WTC11 (cell line): ENCODE measurements at regions not wholly inside any gene's neighbourhood (a gene's known extent, or its start where the extent isn't known, plus 50 kb on each side); places are given as distances from the start of the nearest gene placed in this dataset.

Experiments used
- ATAC-seq: fragments of 200-7000 bp; cut with Tn5 transposase; 2 replicates; pipeline ENCODE4 v1.10.0; 2021; ENCODE audit warnings: mild to moderate bottlenecking, moderate library complexity
- CTCF ChIA-PET: fragments of 300-600 bp; sonication (Branson Sonifier 250); formaldehyde crosslinking; loops from one replicate; lab custom pipeline; 2021; ENCODE audit warnings: antibody characterized with exemption; lab: Charles Lee
- POLR2A ChIA-PET: fragments of 350-600 bp; sonication (Branson Sonifier 250); formaldehyde crosslinking; loops from one replicate; lab custom pipeline; 2021; ENCODE audit warnings: antibody characterized with exemption; lab: Charles Lee
- DNase-seq: peaks from one replicate; pipeline ENCODE4 v3.0.0; 2021; ENCODE audit warnings: low spot score
- H3K27ac Mint-ChIP-seq: 2 replicates; pipeline ENCODE4 v1.8.0; 2021; ENCODE audit warnings: mixed read lengths
- H3K27me3 Mint-ChIP-seq: 2 replicates; pipeline ENCODE4 v1.8.0; 2021; ENCODE audit warnings: low read depth, mild to moderate bottlenecking, moderate library complexity, mixed read lengths
- H3K36me3 Mint-ChIP-seq: 2 replicates; pipeline ENCODE4 v1.8.0; 2021; ENCODE audit warnings: mixed read lengths
- H3K4me1 Mint-ChIP-seq: 2 replicates; pipeline ENCODE4 v1.8.0; 2022; ENCODE audit warnings: mixed read lengths
- H3K4me3 Mint-ChIP-seq: 2 replicates; pipeline ENCODE4 v1.8.0; 2021; ENCODE audit warnings: mild to moderate bottlenecking, moderate library complexity, mixed read lengths
- H3K9me3 Mint-ChIP-seq: 2 replicates; pipeline ENCODE4 v1.8.0; 2021; ENCODE audit warnings: mixed read lengths
- ATF6 ChIP-seq: sonication (generic); formaldehyde crosslinking; IDR thresholded peaks from 2 replicates; pipeline ENCODE4 v1.8.1; 2023; ENCODE audit warnings: mild to moderate bottlenecking, missing genetic modification reagents
- CBFB ChIP-seq: sonication (generic); formaldehyde crosslinking; IDR thresholded peaks from 2 replicates; pipeline ENCODE4 v1.8.1; 2022; ENCODE audit warnings: mild to moderate bottlenecking, low read depth, missing genetic modification reagents
- ELF4 ChIP-seq: sonication (generic); formaldehyde crosslinking; IDR thresholded peaks from 2 replicates; pipeline ENCODE4 v1.8.1; 2022; ENCODE audit warnings: low read depth, mild to moderate bottlenecking, moderate library complexity, missing genetic modification reagents
- FOXK1 ChIP-seq: sonication (generic); formaldehyde crosslinking; IDR thresholded peaks from 2 replicates; pipeline ENCODE4 v1.8.0; 2022; ENCODE audit warnings: mild to moderate bottlenecking, moderate library complexity, missing genetic modification reagents
- HMGXB4 ChIP-seq: sonication (generic); formaldehyde crosslinking; IDR thresholded peaks from 2 replicates; pipeline ENCODE4 v1.8.1; 2023; ENCODE audit warnings: mild to moderate bottlenecking, moderate library complexity, missing genetic modification reagents
- JAZF1 ChIP-seq: fragments of 250-450 bp; sonication (Bioruptor Pico); IDR thresholded peaks from 2 replicates; pipeline ENCODE4 v1.9.0; 2021; ENCODE audit warnings: moderate library complexity, mild to moderate bottlenecking, inconsistent platforms
- KAT7 ChIP-seq: sonication (generic); formaldehyde crosslinking; IDR thresholded peaks from 2 replicates; pipeline ENCODE4 v1.8.1; 2023; ENCODE audit warnings: missing genetic modification reagents, mild to moderate bottlenecking, borderline replicate concordance
- MAX ChIP-seq: sonication (generic); formaldehyde crosslinking; IDR thresholded peaks from 2 replicates; pipeline ENCODE4 v1.8.0; 2022; ENCODE audit warnings: mild to moderate bottlenecking, missing genetic modification reagents
- MLX ChIP-seq: sonication (generic); formaldehyde crosslinking; IDR thresholded peaks from 2 replicates; pipeline ENCODE4 v1.8.1; 2023; ENCODE audit warnings: mild to moderate bottlenecking, missing genetic modification reagents, moderate library complexity
- MXD4 ChIP-seq: fragments of 250-450 bp; sonication (Bioruptor Pico); IDR thresholded peaks from 2 replicates; pipeline ENCODE4 v1.8.0; 2021; ENCODE audit warnings: mild to moderate bottlenecking, moderate library complexity, borderline replicate concordance
- NFATC4 ChIP-seq: fragments of 250-450 bp; sonication (Bioruptor Pico); IDR thresholded peaks from 2 replicates; pipeline ENCODE4 v1.9.0; 2021; ENCODE audit warnings: mild to moderate bottlenecking
- NR1H2 ChIP-seq: sonication (generic); formaldehyde crosslinking; IDR thresholded peaks from 2 replicates; pipeline ENCODE4 v1.9.0; 2021; ENCODE audit warnings: mild to moderate bottlenecking, moderate library complexity, missing genetic modification reagents
- OVOL2 ChIP-seq: fragments of 250-450 bp; sonication (Bioruptor Pico); IDR thresholded peaks from 2 replicates; pipeline ENCODE4 v1.9.0; 2021; ENCODE audit warnings: mild to moderate bottlenecking, borderline replicate concordance
- PRDM15 ChIP-seq: sonication (generic); formaldehyde crosslinking; IDR thresholded peaks from 2 replicates; pipeline ENCODE4 v1.8.0; 2022; ENCODE audit warnings: missing genetic modification reagents
- RELA ChIP-seq: sonication (generic); formaldehyde crosslinking; IDR thresholded peaks from 2 replicates; pipeline ENCODE4 v1.8.1; 2022; ENCODE audit warnings: missing genetic modification reagents, mild to moderate bottlenecking, borderline replicate concordance
- RORB ChIP-seq: fragments of 250-450 bp; sonication (Bioruptor Pico); IDR thresholded peaks from 2 replicates; pipeline ENCODE4 v1.9.0; 2021; ENCODE audit warnings: mild to moderate bottlenecking
- SMAD4 ChIP-seq: sonication (generic); formaldehyde crosslinking; IDR thresholded peaks from 2 replicates; pipeline ENCODE4 v1.8.0; 2022; ENCODE audit warnings: mild to moderate bottlenecking, missing genetic modification reagents
- ZBTB43 ChIP-seq: sonication (generic); formaldehyde crosslinking; IDR thresholded peaks from 2 replicates; pipeline ENCODE4 v1.8.1; 2023; ENCODE audit warnings: mild to moderate bottlenecking, missing genetic modification reagents
- ZNF281 ChIP-seq: sonication (generic); formaldehyde crosslinking; IDR thresholded peaks from 2 replicates; pipeline ENCODE4 v1.8.0; 2023; ENCODE audit warnings: mild to moderate bottlenecking, missing genetic modification reagents
- ZNF416 ChIP-seq: fragments of 250-450 bp; sonication (Bioruptor Pico); IDR thresholded peaks from 2 replicates; pipeline ENCODE4 v1.9.0; 2021; ENCODE audit warnings: mild to moderate bottlenecking, inconsistent platforms
- ZNF423 ChIP-seq: fragments of 250-450 bp; sonication (Bioruptor Pico); IDR thresholded peaks from 2 replicates; pipeline ENCODE4 v2.1.2; 2022; ENCODE audit warnings: mild to moderate bottlenecking, moderate library complexity

GRCh38 chr2:240287011-240287410, 146.6 kb upstream of the OTOS start:
- H3K36me3 Mint-ChIP-seq = no peaks in the 10 kb centered on the region
- ChIA-PET CTCF (interaction anchor here (0.6 kb wide), 1 partner anchor 173 kb away, joined by 3 read pairs; no protein-coding TSS in a partner anchor), POLR2A (no interaction called here)
- H3K4me1 Mint-ChIP-seq = peaks cover 10% of the 10 kb centered on the region
- ATAC-seq (no peak), DNase-seq (no peak)
- no peaks in the 10 kb centered on the region for H3K27me3 Mint-ChIP-seq
- H3K9me3 Mint-ChIP-seq = peaks cover 13% of the 10 kb centered on the region
- no peak overlapping the region for H3K27ac Mint-ChIP-seq
- H3K4me3 Mint-ChIP-seq = no peak overlapping the region
- TF ChIP-seq ELF4 = no peak
- TF ChIP-seq ZNF416 (CRISPR knock-in tag) = no peak

GRCh38 chr2:240287496-240288086, 147.1 kb upstream of the OTOS start:
- Mint-ChIP-seq H3K4me3 (no peak overlapping the region), H3K27ac (no peak overlapping the region), H3K9me3 (peaks cover 13% of the 10 kb centered on the region), H3K36me3 (no peaks in the 10 kb centered on the region), H3K4me1 (peaks cover 16% of the 10 kb centered on the region), H3K27me3 (no peaks in the 10 kb centered on the region)
- POLR2A ChIA-PET = no interaction called here
- CTCF ChIA-PET = no interaction called here
- ATAC-seq (peak; percentile 43; the same call in 1 of the 2 replicates), DNase-seq (no peak)
- TF ChIP-seq RORB (CRISPR knock-in tag) = no peak
- no peak for TF ChIP-seq ELF4
- no peak for TF ChIP-seq RELA (CRISPR knock-in tag)
- TF ChIP-seq FOXK1 (CRISPR knock-in tag) = no peak
- no peak for TF ChIP-seq MLX
- no peak for TF ChIP-seq KAT7 (CRISPR knock-in tag)
- TF ChIP-seq SMAD4 = no peak
- no peak for TF ChIP-seq ZNF416 (CRISPR knock-in tag)
- no peak for TF ChIP-seq ZNF423 (CRISPR knock-in tag)
- no peak for TF ChIP-seq HMGXB4 (CRISPR knock-in tag)
- TF ChIP-seq NFATC4 = no peak
- no peak for TF ChIP-seq NR1H2
- TF ChIP-seq ZNF281 (CRISPR knock-in tag) = no peak
- TF ChIP-seq JAZF1 (CRISPR knock-in tag) = no peak
- no peak for TF ChIP-seq OVOL2 (CRISPR knock-in tag)

GRCh38 chr2:240288087-240288521, 147.4 kb upstream of the GPC1 start:
- CTCF ChIA-PET = no interaction called here
- TF ChIP-seq PRDM15 (CRISPR knock-in tag) (no peak), MAX (CRISPR knock-in tag) (no peak), CBFB (CRISPR knock-in tag) (no peak), ZNF423 (CRISPR knock-in tag) (no peak), MXD4 (CRISPR knock-in tag) (no peak), ATF6 (no peak), ZBTB43 (CRISPR knock-in tag) (no peak)

More at GRCh38 chr2:240288087-240288521, 147.4 kb upstream of the GPC1 start:
- no peak overlapping the region for H3K4me3 Mint-ChIP-seq
- no peaks in the 10 kb centered on the region for H3K36me3 Mint-ChIP-seq
- DNase-seq = no peak
- peaks cover 16% of the 10 kb centered on the region for H3K4me1 Mint-ChIP-seq
- no peak for ATAC-seq
- POLR2A ChIA-PET = no interaction called here
- H3K27ac Mint-ChIP-seq = no peak overlapping the region
- H3K27me3 Mint-ChIP-seq = no peaks in the 10 kb centered on the region
- H3K9me3 Mint-ChIP-seq = peaks cover 8% of the 10 kb centered on the region
